Uterus (tissue), 3 donors: ENCODE measurements at regions not wholly inside any gene's neighbourhood (a gene's known extent, or its start where the extent isn't known, plus 50 kb on each side); places are given as distances from the start of the nearest gene placed in this dataset.

Experiments
- DNase-seq, 2 donors: peaks; one replicate each; pipeline ENCODE4 v3.0.0-alpha.2; 2019 to 2020
- H3K27ac ChIP-seq, 2 donors: fragments of 200-600 bp; sonication (generic); 1 replicate in 1 of 2; 2 replicates in 1 of 2; pipeline ENCODE4 v1.5.1; 2016 to 2018
- H3K27me3 ChIP-seq, 2 donors: fragments of 200-600 bp; sonication (generic); one replicate each; pipeline ENCODE4 v1.5.1; 2018 to 2019; ENCODE audit warnings: control low read depth in 1 of 2
- H3K36me3 ChIP-seq, 2 donors: fragments of 200-600 bp; sonication (generic); one replicate each; pipeline ENCODE4 v1.5.1; 2019; ENCODE audit warnings: control low read depth in 1 of 2
- H3K4me1 ChIP-seq, 2 donors: fragments of 200-600 bp; sonication (generic); one replicate each; pipeline ENCODE4 v1.5.1; 2018 to 2019; ENCODE audit warnings: control low read depth in 1 of 2
- H3K4me3 ChIP-seq, 2 donors: fragments of 200-600 bp; sonication (generic); 1 replicate in 1 of 2; 2 replicates in 1 of 2; pipeline ENCODE4 v1.5.1; 2018 to 2019; ENCODE audit warnings: mild to moderate bottlenecking in 1 of 2
- H3K9me3 ChIP-seq, 2 donors: fragments of 200-600 bp; sonication (generic); one replicate each; pipeline ENCODE4 v1.5.1; 2019; ENCODE audit warnings: control low read depth in 1 of 2
- CTCF ChIP-seq, 4 experiments: fragments of 200-600 bp in 2 of 4; fragments of 450-650 bp in 2 of 4; sonication (generic) in 2 of 4; IDR thresholded peaks; one replicate each; pipeline ENCODE4 v1.5.1; 2016 to 2019; ENCODE audit warnings: antibody characterized with exemption in 4 of 4, mild to moderate bottlenecking in 2 of 4, moderate library complexity in 1 of 4
- POLR2A ChIP-seq, 2 donors: fragments of 450-650 bp; IDR thresholded peaks; one replicate each; pipeline ENCODE4 v1.6.1; 2016; ENCODE audit warnings: antibody characterized with exemption in 2 of 2, mild to moderate bottlenecking in 1 of 2, moderate library complexity in 1 of 2
- intact Hi-C: fragments of 100-400 bp; cut with DNase I; formaldehyde crosslinking; loops from one replicate; pipeline ENCODE4 v1.15.1; 2023; ENCODE audit warnings: low total_unique reads
- donor health status: DM: yes; HTN: yes; CAD: no.

- TF ChIP-seq CTCF (IDR thresholded peaks at IDR 0.05) (no peak), POLR2A (IDR thresholded peaks at IDR 0.05) (no peak)
- no peak overlapping the region for H3K27ac ChIP-seq
- no peak for DNase-seq
- no peaks in the 10 kb centered on the region for H3K36me3 ChIP-seq
- H3K4me1 ChIP-seq, result no peaks in the 10 kb centered on the region
- no peaks in the 10 kb centered on the region for H3K27me3 ChIP-seq
- no peaks in the 10 kb centered on the region for H3K9me3 ChIP-seq
- H3K4me3 ChIP-seq, result no peak overlapping the region
- intact Hi-C loops, result no loop called here
Observed at GRCh38 chr3:65042675-65043074, 354.9 kb upstream of the ADAMTS9 start.

GRCh38 chr3:65039754-65040210, 352.0 kb upstream of the ADAMTS9 start:
- no peaks in the 10 kb centered on the region for H3K27me3 ChIP-seq
- no peaks in the 10 kb centered on the region for H3K36me3 ChIP-seq
- no peaks in the 10 kb centered on the region for H3K4me1 ChIP-seq
- no peak for TF ChIP-seq CTCF (IDR thresholded peaks at IDR 0.05)
- no peak for TF ChIP-seq POLR2A (IDR thresholded peaks at IDR 0.05)
- no peaks in the 10 kb centered on the region for H3K9me3 ChIP-seq
- no peak overlapping the region for H3K4me3 ChIP-seq
- peak; percentile 16 to 34 for DNase-seq
- intact Hi-C loops, result no loop called here
- H3K27ac ChIP-seq, result no peak overlapping the region

GRCh38 chr3:65037861-65038260, 350.1 kb upstream of the ADAMTS9 start:
- Histone ChIP-seq H3K4me1 (no peaks in the 10 kb centered on the region), H3K4me3 (no peak overlapping the region), H3K27ac (no peak overlapping the region), H3K27me3 (no peaks in the 10 kb centered on the region), H3K36me3 (no peaks in the 10 kb centered on the region), H3K9me3 (no peaks in the 10 kb centered on the region)
- no peak for DNase-seq
- TF ChIP-seq CTCF (IDR thresholded peaks at IDR 0.05) (no peak), POLR2A (IDR thresholded peaks at IDR 0.05) (no peak)
- intact Hi-C loops, result no loop called here

GRCh38 chr3:65035246-65035645, 347.4 kb upstream of the ADAMTS9 start:
- no peak overlapping the region for H3K27ac ChIP-seq
- H3K4me1 ChIP-seq, result no peaks in the 10 kb centered on the region
- no peak for DNase-seq
- no peaks in the 10 kb centered on the region for H3K27me3 ChIP-seq
- no peaks in the 10 kb centered on the region for H3K36me3 ChIP-seq
- TF ChIP-seq CTCF (IDR thresholded peaks at IDR 0.05) (no peak), POLR2A (IDR thresholded peaks at IDR 0.05) (no peak)
- no peaks in the 10 kb centered on the region for H3K9me3 ChIP-seq
- H3K4me3 ChIP-seq, result no peak overlapping the region
- intact Hi-C loops, result no loop called here

- Histone ChIP-seq H3K4me3 (no peak overlapping the region), H3K27ac (no peak overlapping the region), H3K9me3 (no peaks in the 10 kb centered on the region), H3K27me3 (no peaks in the 10 kb centered on the region), H3K4me1 (no peaks in the 10 kb centered on the region), H3K36me3 (no peaks in the 10 kb centered on the region)
- TF ChIP-seq POLR2A (IDR thresholded peaks at IDR 0.05) (no peak), CTCF (IDR thresholded peaks at IDR 0.05) (no peak)
- intact Hi-C loops, result no loop called here
- DNase-seq, result no peak
Observed at GRCh38 chr3:65033576-65033975, 345.8 kb upstream of the ADAMTS9 start.
